NCI-H1930 (cell line): ENCODE measurements at regions not wholly inside any gene's neighbourhood (a gene's known extent, or its start where the extent isn't known, plus 50 kb on each side); places are given as distances from the start of the nearest gene placed in this dataset.
"Not testable (repeated sequence)": the region's sequence is repeated elsewhere in the genome, so short reads cannot be mapped to it uniquely, and the experiment has no call there.

Experiments
- DNase-seq, 2 experiments: peaks; one replicate each; lab custom pipeline; 2025; lab: John Stamatoyannopoulos, UW

GRCh38 chrX:110519501-110519900 lies 160.9 kb downstream of the RTL9 start:
- DNase-seq, result no peak

GRCh38 chrX:110519906-110520452 lies 161.3 kb downstream of the RTL9 start:
- DNase-seq, result no peak

- not testable (repeated sequence) for DNase-seq
These were observed 162.0 kb downstream of the RTL9 start for GRCh38 chrX:110520652-110521051.

GRCh38 chrX:110531873-110532580 lies 173.4 kb downstream of the RTL9 start:
- DNase-seq, result no peak

- no peak for DNase-seq
These were observed 173.9 kb downstream of the RTL9 start for GRCh38 chrX:110532581-110532931.

- DNase-seq, result no peak
These were observed 178.2 kb downstream of the RTL9 start for GRCh38 chrX:110536816-110537215.

GRCh38 chrX:110541266-110541665 lies 182.6 kb downstream of the RTL9 start:
- DNase-seq, result no peak

- not testable (repeated sequence) for DNase-seq
These were observed 192.2 kb downstream of the RTL9 start for GRCh38 chrX:110550854-110551253.

GRCh38 chrX:110557864-110558263 lies 199.2 kb downstream of the RTL9 start:
- DNase-seq, result no peak

GRCh38 chrX:110558406-110558805 lies 199.8 kb downstream of the RTL9 start:
- DNase-seq, result no peak

GRCh38 chrX:110561034-110561433 lies 202.4 kb downstream of the RTL9 start:
- no peak for DNase-seq

- DNase-seq, result no peak
These were observed 204.6 kb downstream of the RTL9 start for GRCh38 chrX:110563282-110563681.

GRCh38 chrX:110568441-110568840 lies 209.8 kb downstream of the RTL9 start:
- DNase-seq, result no peak

- no peak for DNase-seq
These were observed 210.9 kb downstream of the RTL9 start for GRCh38 chrX:110569506-110569905.

GRCh38 chrX:110578270-110578669 lies 217.3 kb downstream of the CHRDL1 start:
- no peak for DNase-seq

GRCh38 chrX:110584083-110584482 lies 211.5 kb downstream of the CHRDL1 start:
- DNase-seq, result no peak

- DNase-seq, result no peak
These were observed 207.5 kb downstream of the CHRDL1 start for GRCh38 chrX:110588164-110588563.

GRCh38 chrX:110588853-110589252 lies 206.8 kb downstream of the CHRDL1 start:
- no peak for DNase-seq

GRCh38 chrX:110600745-110601310 lies 194.8 kb downstream of the CHRDL1 start:
- no peak for DNase-seq

GRCh38 chrX:110614596-110614995 lies 181.0 kb downstream of the CHRDL1 start:
- DNase-seq, result no peak
